Neural cell (in vitro differentiated cells): ENCODE measurements at regions not wholly inside any gene's neighbourhood (a gene's known extent, or its start where the extent isn't known, plus 50 kb on each side); places are given as distances from the start of the nearest gene placed in this dataset.

Experiments
- H2AFZ ChIP-seq: fragments of 200-600, 300-800 bp; sonication (generic), shearing (Covaris generic); 2 replicates; pipeline ENCODE4 v1.6.0; 2014; ENCODE audit warnings: low read depth, mild to moderate bottlenecking, antibody characterized with exemption, low read length, moderate library complexity
- H3F3A ChIP-seq: fragments of 200-600 bp; shearing (Covaris generic); 2 replicates; pipeline ENCODE4 v1.6.1; 2016; ENCODE audit warnings: mild to moderate bottlenecking, moderate library complexity, mixed read lengths, antibody characterized with exemption, low read length; ENCODE audit not compliant: insufficient read depth, poor library complexity, severe bottlenecking
- H3K27ac ChIP-seq: fragments of 200-600, 300-800 bp; sonication (generic), shearing (Covaris generic); 2 replicates; pipeline ENCODE4 v1.5.1; 2014; ENCODE audit warnings: mild to moderate bottlenecking, low read length, moderate library complexity
- H3K27me3 ChIP-seq: fragments of 300-800, 200-600 bp; sonication (generic), shearing (Covaris generic); 2 replicates; pipeline ENCODE4 v1.6.0; 2014; ENCODE audit warnings: mild to moderate bottlenecking, low read depth, low read length, moderate library complexity; ENCODE audit not compliant: insufficient read depth
- H3K36me3 ChIP-seq: fragments of 300-800, 200-600 bp; sonication (generic), shearing (Covaris generic); 2 replicates; pipeline ENCODE4 v1.5.1; 2014; ENCODE audit warnings: mild to moderate bottlenecking, antibody characterized with exemption, low read length, moderate library complexity; ENCODE audit not compliant: insufficient read depth
- H3K4me2 ChIP-seq: fragments of 300-800, 200-600 bp; sonication (generic), shearing (Covaris generic); 2 replicates; pipeline ENCODE4 v1.6.0; 2014; ENCODE audit warnings: mild to moderate bottlenecking, low read length
- H3K4me3 ChIP-seq: fragments of 300-800, 200-600 bp; sonication (generic), shearing (Covaris generic); 2 replicates; pipeline ENCODE4 v1.5.1; 2014; ENCODE audit warnings: mild to moderate bottlenecking, low read length, moderate library complexity
- H3K79me2 ChIP-seq: fragments of 200-600 bp; shearing (Covaris generic); replicated peaks from 2 replicates; pipeline ENCODE4 v1.6.0; 2014; ENCODE audit warnings: mild to moderate bottlenecking, low read length, moderate library complexity; ENCODE audit not compliant: insufficient read depth
- H3K9ac ChIP-seq: fragments of 300-800, 200-600 bp; sonication (generic), shearing (Covaris generic); 2 replicates; pipeline ENCODE4 v1.6.1; 2016; ENCODE audit warnings: mild to moderate bottlenecking, low read length, mixed read lengths
- H3K9me2 ChIP-seq: fragments of 200-600 bp; shearing (Covaris generic); 2 replicates; pipeline ENCODE4 v1.6.1; 2016; ENCODE audit warnings: mild to moderate bottlenecking, low read length, mixed read lengths; ENCODE audit not compliant: insufficient read depth
- H3K9me3 ChIP-seq: fragments of 200-600, 300-800 bp; sonication (generic), shearing (Covaris generic); 2 replicates; pipeline ENCODE4 v1.6.1; 2016; ENCODE audit warnings: mild to moderate bottlenecking, mixed run types, low read length, moderate library complexity, mixed read lengths
- H4K20me1 ChIP-seq: fragments of 200-600 bp; shearing (Covaris generic); 2 replicates; pipeline ENCODE4 v1.6.1; 2016; ENCODE audit warnings: mild to moderate bottlenecking, mixed run types; ENCODE audit not compliant: insufficient read depth
- CTCF ChIP-seq: fragments of 450-650 bp; IDR thresholded peaks from 2 replicates; pipeline ENCODE4 v1.5.1; 2014; ENCODE audit warnings: antibody characterized with exemption, mild to moderate bottlenecking, moderate library complexity; ENCODE audit not compliant: poor library complexity, severe bottlenecking
- EP300 ChIP-seq: fragments of 450-650 bp; conservative IDR thresholded peaks from 2 replicates; pipeline ENCODE4 v1.6.1; 2014; ENCODE audit warnings: antibody characterized with exemption, mild to moderate bottlenecking, moderate library complexity; ENCODE audit not compliant: poor library complexity, severe bottlenecking
- EZH2 ChIP-seq: fragments of 200-600, 300-800 bp; shearing (Covaris generic), sonication (generic); IDR thresholded peaks from 2 replicates; pipeline ENCODE4 v1.6.1; 2014; ENCODE audit warnings: antibody characterized with exemption, low read length, borderline replicate concordance, mild to moderate bottlenecking; ENCODE audit not compliant: insufficient read depth, poor library complexity, severe bottlenecking
- MXI1 ChIP-seq: fragments of 450-650 bp; conservative IDR thresholded peaks from 2 replicates; pipeline ENCODE4 v1.6.1; 2014; ENCODE audit warnings: antibody characterized with exemption, mild to moderate bottlenecking; ENCODE audit not compliant: poor library complexity, severe bottlenecking
- POLR2AphosphoS5 ChIP-seq: IDR thresholded peaks from 2 replicates; pipeline ENCODE4 v1.6.1; 2012
- RAD21 ChIP-seq: fragments of 450-650 bp; conservative IDR thresholded peaks from 2 replicates; pipeline ENCODE4 v1.6.1; 2014; ENCODE audit warnings: antibody characterized with exemption, mild to moderate bottlenecking, moderate library complexity
- REST ChIP-seq: IDR thresholded peaks from 2 replicates; pipeline ENCODE4 v1.6.1; 2012; ENCODE audit warnings: borderline replicate concordance
- SMC3 ChIP-seq: fragments of 450-650 bp; conservative IDR thresholded peaks from 2 replicates; pipeline ENCODE4 v1.6.1; 2014; ENCODE audit warnings: antibody characterized with exemption, mild to moderate bottlenecking, moderate library complexity; ENCODE audit not compliant: poor library complexity
- TAF1 ChIP-seq: IDR thresholded peaks from 2 replicates; pipeline ENCODE4 v1.6.1; 2012; ENCODE audit warnings: low read depth

GRCh38 chr2:194725169-194725568, 931.9 kb upstream of the SLC39A10 start:
- Histone ChIP-seq H3K9me2 (no peaks in the 10 kb centered on the region), H3K9ac (no peak overlapping the region), H3F3A (no peaks in the 10 kb centered on the region), H3K27ac (no peak overlapping the region), H3K4me2 (no peak overlapping the region), H3K36me3 (no peaks in the 10 kb centered on the region), H3K79me2 (no peaks in the 10 kb centered on the region), H2AFZ (no peak overlapping the region), H3K9me3 (no peaks in the 10 kb centered on the region), H3K4me3 (no peak overlapping the region), H4K20me1 (no peaks in the 10 kb centered on the region), H3K27me3 (no peaks in the 10 kb centered on the region)
- no peak for TF ChIP-seq TAF1
- TF ChIP-seq RAD21 = no peak
- no peak for TF ChIP-seq POLR2AphosphoS5
- no peak for TF ChIP-seq CTCF
- no peak for TF ChIP-seq EP300
- no peak for TF ChIP-seq EZH2
- no peak for TF ChIP-seq MXI1
- TF ChIP-seq REST = no peak
- no peak for TF ChIP-seq SMC3

- Histone ChIP-seq H3K27ac (no peak overlapping the region), H3K36me3 (no peaks in the 10 kb centered on the region), H2AFZ (no peak overlapping the region), H3K9ac (no peak overlapping the region), H3K9me3 (no peaks in the 10 kb centered on the region), H4K20me1 (no peaks in the 10 kb centered on the region), H3F3A (no peaks in the 10 kb centered on the region), H3K4me2 (no peak overlapping the region), H3K27me3 (no peaks in the 10 kb centered on the region), H3K4me3 (no peak overlapping the region), H3K79me2 (no peaks in the 10 kb centered on the region), H3K9me2 (no peaks in the 10 kb centered on the region)
- TF ChIP-seq RAD21 = no peak
- TF ChIP-seq MXI1 = no peak
- no peak for TF ChIP-seq EP300
- TF ChIP-seq SMC3 = no peak
- no peak for TF ChIP-seq TAF1
- no peak for TF ChIP-seq REST
- no peak for TF ChIP-seq POLR2AphosphoS5
- TF ChIP-seq CTCF = no peak
- no peak for TF ChIP-seq EZH2
Measured at GRCh38 chr2:194723446-194723845, 933.6 kb upstream of the SLC39A10 start.
